ENCODE measurements at regions not wholly inside any gene's neighbourhood (a gene's known extent, or its start where the extent isn't known, plus 50 kb on each side); places are given as distances from the start of the nearest gene placed in this dataset.

DNA sequence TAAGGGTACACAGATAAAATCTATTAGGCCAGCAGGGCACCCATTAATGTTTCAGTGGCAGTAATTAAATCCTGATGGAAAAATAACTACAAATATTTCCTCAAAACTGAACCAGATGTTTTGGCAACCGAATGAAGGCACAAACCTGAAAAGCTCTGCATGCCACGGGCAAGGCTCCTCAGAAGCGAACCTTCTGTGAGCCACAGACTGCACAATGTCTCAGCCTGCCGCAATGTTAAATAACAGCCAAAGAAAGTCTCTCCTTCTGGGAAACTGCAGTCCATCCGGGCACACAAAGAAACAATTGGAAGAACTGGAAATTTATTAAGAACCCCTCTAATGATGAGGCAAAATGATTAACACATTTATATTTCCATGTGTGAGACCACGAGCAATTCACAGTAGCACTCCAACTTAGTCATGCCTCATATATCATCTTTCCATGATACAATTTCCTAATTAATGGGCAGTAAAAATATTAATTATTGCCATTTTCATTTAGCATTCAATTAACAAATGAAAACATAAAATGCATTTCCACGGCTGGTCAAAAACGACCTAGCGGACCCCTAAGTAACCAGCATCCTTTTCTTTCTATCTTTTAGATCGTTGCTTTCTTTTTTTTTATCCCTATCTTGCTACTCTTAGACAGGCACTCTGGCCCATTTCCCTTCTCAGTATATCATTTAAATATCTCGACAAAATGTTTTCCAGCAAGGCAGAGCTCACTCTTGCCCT lies 237.5 kb downstream of the EPHA4 start:
- TF ChIP-seq, protein P1, sequence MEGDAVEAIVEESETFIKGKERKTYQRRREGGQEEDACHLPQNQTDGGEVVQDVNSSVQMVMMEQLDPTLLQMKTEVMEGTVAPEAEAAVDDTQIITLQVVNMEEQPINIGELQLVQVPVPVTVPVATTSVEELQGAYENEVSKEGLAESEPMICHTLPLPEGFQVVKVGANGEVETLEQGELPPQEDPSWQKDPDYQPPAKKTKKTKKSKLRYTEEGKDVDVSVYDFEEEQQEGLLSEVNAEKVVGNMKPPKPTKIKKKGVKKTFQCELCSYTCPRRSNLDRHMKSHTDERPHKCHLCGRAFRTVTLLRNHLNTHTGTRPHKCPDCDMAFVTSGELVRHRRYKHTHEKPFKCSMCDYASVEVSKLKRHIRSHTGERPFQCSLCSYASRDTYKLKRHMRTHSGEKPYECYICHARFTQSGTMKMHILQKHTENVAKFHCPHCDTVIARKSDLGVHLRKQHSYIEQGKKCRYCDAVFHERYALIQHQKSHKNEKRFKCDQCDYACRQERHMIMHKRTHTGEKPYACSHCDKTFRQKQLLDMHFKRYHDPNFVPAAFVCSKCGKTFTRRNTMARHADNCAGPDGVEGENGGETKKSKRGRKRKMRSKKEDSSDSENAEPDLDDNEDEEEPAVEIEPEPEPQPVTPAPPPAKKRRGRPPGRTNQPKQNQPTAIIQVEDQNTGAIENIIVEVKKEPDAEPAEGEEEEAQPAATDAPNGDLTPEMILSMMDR (conservative IDR thresholded peaks at IDR 0.05; ENCODE audit: low read depth, low read length), result no peak
- no peak for DNase-seq (ENCODE audit: low read depth)
- no peak overlapping the region for H3K4me3 ChIP-seq (ENCODE audit: low read depth, low read length)

DNA sequence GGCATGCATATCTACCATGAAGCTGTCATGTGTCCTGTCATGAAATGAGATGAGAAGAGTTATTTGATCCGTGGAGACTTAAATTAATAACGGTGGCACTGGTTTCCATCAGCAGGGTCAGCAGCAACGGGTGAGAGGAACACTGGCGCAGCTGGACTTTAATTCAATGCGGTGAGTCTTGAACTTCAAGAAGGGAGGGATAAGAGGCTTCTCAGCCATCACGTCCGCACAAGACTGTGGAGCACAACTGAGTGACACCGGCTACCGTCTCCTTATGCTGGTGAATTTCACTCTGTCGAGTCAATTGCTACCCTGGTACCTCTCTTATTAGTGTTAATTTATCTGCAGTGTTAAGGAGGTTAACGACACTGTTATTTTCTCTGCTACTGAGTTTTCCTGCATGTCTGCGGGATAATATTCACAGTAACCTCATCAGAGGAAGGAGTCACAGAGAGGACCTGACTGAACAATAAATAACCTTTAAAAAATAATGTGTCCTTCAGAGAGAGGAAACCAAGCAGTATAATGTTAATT lies 236.8 kb downstream of the EPHA4 start:
- DNase-seq (ENCODE audit: low read depth), result no peak
- H3K4me3 ChIP-seq (ENCODE audit: low read depth, low read length), result no peak overlapping the region
- TF ChIP-seq, protein P1 (conservative IDR thresholded peaks at IDR 0.05; ENCODE audit: low read depth, low read length), result no peak

DNA sequence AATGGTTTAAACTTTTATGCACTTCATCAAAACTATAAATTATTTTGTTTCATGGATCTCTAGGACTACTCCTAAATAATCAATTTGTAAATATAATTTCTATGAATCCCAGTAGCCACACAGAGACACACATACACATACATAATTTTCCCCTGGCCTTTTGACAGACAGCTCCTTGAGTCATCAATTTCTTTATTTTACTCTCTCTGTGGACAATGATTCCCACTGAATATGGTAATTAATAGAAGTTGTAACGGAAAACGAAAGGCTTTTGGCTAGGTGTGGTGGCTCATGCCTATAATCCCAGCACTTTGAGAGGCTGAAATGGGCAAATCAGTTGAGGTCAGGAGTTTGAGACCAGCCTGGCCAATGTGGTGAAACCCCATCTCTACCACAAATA lies 235.1 kb downstream of the EPHA4 start:
- H3K4me3 ChIP-seq (ENCODE audit: low read depth, low read length), result no peak overlapping the region
- no peak for DNase-seq (ENCODE audit: low read depth)
- TF ChIP-seq, protein P1 (conservative IDR thresholded peaks at IDR 0.05; ENCODE audit: low read depth, low read length), result no peak

DNA sequence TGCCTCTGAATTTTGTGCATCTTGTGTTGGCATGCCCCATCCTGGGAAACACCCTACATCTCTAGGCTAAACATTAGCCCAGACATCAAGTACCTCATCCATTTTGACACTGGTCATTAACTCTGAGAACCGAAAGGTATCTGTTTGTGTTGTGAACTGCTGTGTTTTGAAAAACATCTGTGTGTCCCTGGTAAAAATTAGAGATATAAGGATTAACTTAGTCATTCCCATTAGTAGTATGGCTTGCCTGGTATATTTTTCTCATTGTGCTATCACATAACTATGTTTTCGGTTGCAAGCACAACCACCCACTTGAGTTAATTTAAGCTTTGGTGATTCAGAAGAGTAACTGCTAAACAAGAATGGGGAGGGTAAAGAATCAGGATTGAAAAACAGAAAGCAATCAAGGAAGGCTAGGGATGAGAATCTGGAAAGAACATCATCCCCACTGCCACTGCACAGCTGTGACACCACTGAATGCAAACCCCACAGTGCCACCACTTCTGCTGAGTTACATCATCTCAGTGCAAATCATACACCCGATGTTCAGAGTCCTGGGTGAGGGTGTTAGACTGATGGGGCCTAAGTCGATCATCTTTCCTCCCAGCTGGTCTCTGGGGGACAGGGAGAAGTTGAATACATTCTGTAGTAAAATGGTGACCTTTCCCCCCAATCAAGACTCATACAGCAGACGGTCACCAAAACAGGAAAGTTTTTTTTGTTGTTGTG lies 234.0 kb downstream of the EPHA4 start:
- TF ChIP-seq, protein P1 (conservative IDR thresholded peaks at IDR 0.05; ENCODE audit: low read depth, low read length), result no peak
- DNase-seq (ENCODE audit: low read depth), result no peak
- no peak overlapping the region for H3K4me3 ChIP-seq (ENCODE audit: low read depth, low read length)

DNA sequence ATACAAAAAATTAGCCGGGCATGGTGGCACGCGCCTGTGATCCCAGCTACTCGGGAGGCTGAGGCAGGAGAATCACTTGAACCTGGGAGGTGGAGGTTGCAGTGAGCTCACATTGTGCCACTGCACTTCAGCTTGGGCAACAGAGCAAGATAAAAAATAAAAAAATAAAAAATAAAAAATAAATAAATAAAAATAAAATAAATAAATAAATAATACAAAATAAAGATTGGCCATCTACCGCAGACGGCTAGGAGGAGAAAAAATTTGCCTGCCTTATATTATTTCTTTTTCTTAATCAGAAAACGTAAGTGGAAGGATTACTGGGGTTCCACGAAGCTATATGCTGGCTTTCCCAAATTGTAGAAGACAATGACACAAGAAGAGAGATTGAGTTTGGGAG lies 229.7 kb downstream of the EPHA4 start:
- DNase-seq (ENCODE audit: low read depth), result no peak
- TF ChIP-seq, protein P1 (conservative IDR thresholded peaks at IDR 0.05; ENCODE audit: low read depth, low read length), result no peak
- no peak overlapping the region for H3K4me3 ChIP-seq (ENCODE audit: low read depth, low read length)

DNA sequence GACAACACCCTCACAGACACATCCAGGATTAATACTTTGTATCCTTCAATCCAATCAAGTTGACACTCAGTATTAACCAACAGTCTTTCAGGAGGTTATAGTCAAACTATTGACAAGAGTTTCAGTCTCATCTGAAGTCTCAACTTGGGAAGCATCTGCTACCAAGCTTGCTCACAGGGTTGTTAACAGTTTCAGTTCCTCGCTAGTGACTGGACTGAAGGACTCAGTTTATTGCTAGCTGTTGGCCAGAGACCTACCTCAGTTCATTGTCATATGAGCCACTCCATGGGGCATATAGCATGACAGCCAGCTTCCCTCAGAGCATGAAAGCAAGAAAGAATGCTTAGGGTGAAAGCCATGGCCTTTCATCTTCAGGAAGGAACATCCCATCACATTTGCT lies 228.6 kb downstream of the EPHA4 start:
- no peak overlapping the region for H3K4me3 ChIP-seq (ENCODE audit: low read depth, low read length)
- DNase-seq (ENCODE audit: low read depth), result no peak
- TF ChIP-seq, protein P1 (conservative IDR thresholded peaks at IDR 0.05; ENCODE audit: low read depth, low read length), result no peak

All from choroid plexus epithelial cell (primary cell).